Right hindlimb (tissue), 1 donor: ENCODE measurements at regions not wholly inside any gene's neighbourhood (a gene's known extent, or its start where the extent isn't known, plus 50 kb on each side); places are given as distances from the start of the nearest gene placed in this dataset.
"Not testable (repeated sequence)": the region's sequence is repeated elsewhere in the genome, so short reads cannot be mapped to it uniquely, and the experiment has no call there.

Source experiments
- DNase-seq: peaks from one replicate; pipeline ENCODE4 v3.0.0-alpha.2; 2018

GRCh38 chr16:86077243-86077940, 178.4 kb downstream of the IRF8 start:
- DNase-seq, result no peak

DNA sequence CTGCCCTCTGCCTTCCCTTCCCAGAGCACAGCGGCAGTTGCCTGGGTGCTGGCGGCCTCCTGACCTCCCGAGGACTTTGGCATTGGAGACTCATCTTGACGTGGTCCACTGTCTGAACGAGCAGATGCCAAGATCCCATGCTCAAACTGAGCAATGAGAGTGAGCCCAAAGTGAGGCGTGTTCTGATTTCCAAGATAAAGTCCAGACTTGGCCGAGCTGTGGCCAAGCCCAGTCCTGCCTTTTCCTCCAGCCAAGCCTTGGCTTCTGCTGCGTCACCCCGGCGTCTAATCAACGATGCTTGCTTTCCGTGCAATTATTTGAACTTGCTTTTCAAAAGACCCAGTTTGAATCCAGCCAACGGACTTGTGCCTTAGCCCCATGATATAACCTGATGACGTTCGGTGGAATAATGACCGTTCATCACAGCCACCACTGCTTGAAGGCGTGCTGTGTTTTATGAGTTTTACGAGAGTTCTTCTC, 179.2 kb downstream of the IRF8 start:
- DNase-seq, result no peak

GRCh38 chr16:86078711-86079110, 179.7 kb downstream of the IRF8 start:
- not testable (repeated sequence) for DNase-seq

- no peak for DNase-seq
Measured at GRCh38 chr16:86079255-86079885, 180.4 kb downstream of the IRF8 start.

- no peak for DNase-seq
Measured at GRCh38 chr16:86080131-86080875, 181.3 kb downstream of the IRF8 start.

- DNase-seq, result no peak
Measured at GRCh38 chr16:86080982-86081381, 182.0 kb downstream of the IRF8 start.

DNA sequence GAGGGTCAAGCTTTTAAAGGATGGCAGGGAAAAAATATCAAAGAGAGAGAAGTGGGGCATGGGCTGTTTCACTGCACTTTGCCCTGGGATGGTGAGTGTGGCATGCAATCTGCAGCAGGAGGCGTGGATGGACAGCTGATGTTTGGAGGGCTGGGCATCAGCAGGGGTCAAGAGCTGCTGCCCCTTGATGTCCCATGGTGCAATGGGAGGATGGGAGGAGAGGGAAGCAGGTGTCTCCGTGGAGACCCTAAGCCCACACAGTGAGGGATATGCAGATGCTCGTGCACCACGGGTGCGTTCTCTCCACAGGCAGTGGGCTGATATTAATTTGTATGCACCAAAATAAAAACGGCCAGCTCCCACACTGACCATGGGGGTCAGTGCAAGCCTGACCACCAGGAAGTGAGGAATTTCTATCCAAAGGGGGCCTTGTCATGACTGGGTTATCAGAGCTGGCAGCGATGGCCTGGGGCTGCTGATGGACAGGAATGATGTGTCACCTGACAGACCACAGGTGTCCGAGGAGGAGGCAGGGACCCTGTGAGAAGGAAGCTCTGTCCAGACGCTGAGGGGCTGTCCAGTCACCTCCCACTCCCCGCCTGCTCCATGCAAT, 183.6 kb downstream of the IRF8 start:
- DNase-seq, result no peak

- no peak for DNase-seq
Measured at GRCh38 chr16:86083382-86084002, 184.5 kb downstream of the IRF8 start.

GRCh38 chr16:86085161-86085611, 186.2 kb downstream of the IRF8 start:
- no peak for DNase-seq

- DNase-seq, result no peak
Measured at GRCh38 chr16:86085795-86086194, 186.8 kb downstream of the IRF8 start.

DNA sequence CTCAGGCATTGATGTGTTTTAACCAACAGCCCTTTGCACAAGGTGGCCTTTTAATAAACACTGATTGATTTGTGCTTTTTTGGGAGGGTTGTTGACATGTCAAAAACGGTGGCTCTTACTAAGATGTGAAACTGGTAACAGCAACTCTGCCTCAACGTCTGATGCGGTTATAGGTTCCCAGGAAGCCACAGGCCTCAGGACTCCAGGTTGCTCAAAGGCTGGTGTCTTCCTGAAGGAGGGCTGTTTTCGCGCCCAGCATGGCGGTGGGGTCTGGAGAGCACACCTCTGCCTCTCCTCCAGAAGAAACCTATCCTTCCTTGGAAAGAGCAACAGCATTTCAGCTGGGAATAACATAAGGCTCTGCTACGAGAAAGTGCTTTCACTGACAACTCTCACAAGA, 187.5 kb downstream of the IRF8 start:
- no peak for DNase-seq

GRCh38 chr16:86087011-86087895, 188.3 kb downstream of the IRF8 start:
- DNase-seq, result no peak

DNA sequence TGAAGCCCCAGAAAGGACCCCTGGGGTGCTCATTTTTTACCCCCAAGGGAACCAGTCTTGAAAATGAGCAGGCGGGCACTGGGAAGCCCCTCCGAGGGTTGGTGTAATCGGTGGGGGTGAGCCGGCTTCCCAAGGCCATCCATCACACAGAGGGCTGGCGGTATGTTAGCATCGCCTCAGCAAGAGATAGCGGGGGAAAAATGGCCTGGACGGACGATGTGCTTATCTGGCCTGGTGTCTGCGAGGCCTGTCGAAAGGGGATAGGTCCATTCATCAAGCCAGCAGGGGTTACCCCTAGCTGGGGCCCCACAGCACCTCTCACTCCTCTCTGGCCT, 188.9 kb downstream of the IRF8 start:
- no peak for DNase-seq

GRCh38 chr16:86088287-86088686, 189.3 kb downstream of the IRF8 start:
- DNase-seq, result no peak

DNA sequence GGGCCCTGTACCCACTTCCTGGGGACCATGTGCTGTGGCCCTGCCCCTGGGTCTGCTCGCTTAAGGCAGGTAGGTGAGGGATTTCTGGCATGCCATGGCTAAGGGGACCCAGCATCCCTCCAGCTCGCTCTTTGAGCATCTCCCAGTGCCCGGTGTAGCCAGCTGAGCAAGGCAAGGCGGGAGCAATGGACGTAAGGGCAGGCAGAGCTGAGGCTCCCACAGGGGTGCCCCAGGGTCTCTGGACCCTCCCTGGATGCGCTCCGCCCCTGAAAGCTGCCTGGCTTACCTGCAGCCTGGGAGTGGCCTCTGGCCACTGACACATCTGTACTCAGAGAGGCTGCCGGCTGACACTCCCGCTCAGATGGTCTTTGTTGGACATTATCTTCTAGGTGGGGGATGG, 189.9 kb downstream of the IRF8 start:
- no peak for DNase-seq

- DNase-seq, result no peak
Measured at GRCh38 chr16:86089334-86089900, 190.5 kb downstream of the IRF8 start.

GRCh38 chr16:86089991-86090390, 191.0 kb downstream of the IRF8 start:
- no peak for DNase-seq

DNA sequence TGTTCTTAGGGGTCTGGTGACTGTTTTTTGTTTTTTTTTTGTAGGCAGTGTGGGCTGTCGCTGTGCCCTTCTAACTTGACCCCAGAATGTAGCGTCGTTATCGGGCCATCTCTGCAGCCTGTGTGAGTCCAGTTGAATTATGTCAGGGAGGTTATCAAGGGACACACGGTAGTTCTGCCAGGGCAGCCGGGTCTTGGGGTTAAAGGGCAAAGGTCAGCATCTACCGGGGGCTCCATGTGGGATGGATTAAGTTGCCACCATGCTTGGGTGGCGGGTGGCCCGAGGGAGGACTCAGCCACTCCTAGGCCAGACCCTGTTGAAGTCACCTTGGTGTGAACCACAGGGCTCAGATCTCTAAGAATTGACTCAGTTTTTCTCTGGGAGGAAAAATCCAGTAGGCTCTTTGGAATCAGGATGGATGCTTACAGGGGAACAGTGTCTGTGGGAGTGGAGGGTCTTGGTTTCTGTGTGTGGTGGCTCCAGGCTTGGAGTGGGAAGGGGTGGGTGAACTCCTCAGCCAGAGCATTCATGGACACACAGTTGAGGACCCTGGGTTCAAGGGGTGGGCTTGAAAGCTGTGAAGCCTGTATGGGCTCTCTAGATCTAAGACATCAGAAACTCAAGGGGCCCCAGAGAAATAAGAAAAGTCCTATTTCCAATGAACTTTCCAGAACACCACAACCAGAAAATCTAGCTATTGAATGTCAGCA, 191.7 kb downstream of the IRF8 start:
- no peak for DNase-seq

DNA sequence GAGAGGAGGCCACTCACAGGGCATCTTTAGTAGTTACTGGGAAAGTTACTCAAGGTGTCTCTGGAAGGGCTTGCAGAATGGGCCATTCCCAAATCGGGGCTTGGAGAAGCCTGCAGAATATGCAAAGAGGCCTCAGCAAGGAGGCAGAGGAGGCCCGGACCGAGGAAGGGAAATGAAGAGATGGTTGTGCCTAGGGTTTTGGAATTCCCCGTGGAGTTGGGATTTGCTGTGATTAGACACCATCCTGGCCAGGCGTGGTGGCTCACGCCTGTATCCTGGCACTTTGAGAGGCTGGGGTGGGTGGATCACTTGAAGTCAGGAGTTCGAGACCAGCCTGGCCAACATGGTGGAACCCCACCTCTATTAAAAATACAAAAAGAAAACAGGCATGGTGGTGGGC, 193.0 kb downstream of the IRF8 start:
- DNase-seq, result no peak

DNA sequence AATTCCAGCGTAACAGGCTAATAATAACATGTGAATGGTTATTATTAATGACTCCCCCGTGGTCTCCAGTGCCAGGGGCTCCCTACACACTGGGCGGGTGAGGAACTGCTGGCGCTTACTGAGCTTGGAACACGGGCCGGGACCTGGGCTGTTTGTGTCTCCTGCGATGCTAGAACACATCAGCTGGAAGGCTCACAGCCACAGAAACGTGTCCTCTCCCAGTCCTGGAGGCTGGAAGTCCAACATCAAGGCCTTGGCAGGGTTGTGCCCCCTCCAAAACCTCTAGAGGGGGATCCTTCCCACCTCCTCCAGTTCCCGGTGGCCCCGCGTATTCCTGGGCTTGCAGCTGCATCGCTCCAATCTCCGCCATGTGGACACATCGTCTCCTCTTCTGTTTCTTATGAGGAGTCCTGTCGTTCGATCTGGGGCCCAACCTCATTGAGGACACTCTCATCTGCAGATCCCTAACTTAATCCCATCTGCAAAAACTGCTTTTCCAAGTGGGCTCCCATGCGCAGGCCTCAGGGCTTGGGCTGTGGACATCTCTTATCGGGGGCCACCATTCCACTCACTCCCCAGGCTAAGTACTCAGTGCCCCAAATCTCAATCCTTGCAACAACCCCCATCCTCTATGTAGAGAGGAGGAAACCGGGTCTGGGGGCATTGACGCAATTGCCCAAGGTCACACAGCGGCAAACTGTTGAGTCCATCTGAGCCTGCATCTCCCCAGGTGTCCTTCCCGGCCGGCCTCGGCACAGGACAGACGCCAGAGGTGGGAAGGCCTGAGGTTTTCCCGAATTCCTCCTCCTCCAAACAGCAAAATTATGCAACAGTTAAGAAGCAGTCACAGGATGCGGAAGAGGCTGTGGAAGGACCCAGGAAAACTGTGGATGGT, 193.9 kb downstream of the IRF8 start:
- DNase-seq, result no peak
